Loucy (cell line): ENCODE measurements at regions not wholly inside any gene's neighbourhood (a gene's known extent, or its start where the extent isn't known, plus 50 kb on each side); places are given as distances from the start of the nearest gene placed in this dataset.
A peak's percentile ranks its signal among the peaks of the same experiment; 100 is the strongest.

Experiments used
- H2AFZ ChIP-seq: fragments of 200-600 bp; sonication (generic); 2 replicates; pipeline ENCODE4 v1.6.0; 2016; ENCODE audit warnings: antibody characterized with exemption, mild to moderate bottlenecking, low read length, moderate library complexity
- H3F3A ChIP-seq: fragments of 200-600 bp; 2 replicates; pipeline ENCODE4 v1.6.0; 2016; ENCODE audit warnings: antibody characterized with exemption, low read depth, mild to moderate bottlenecking
- H3K27me3 ChIP-seq: fragments of 200-600 bp; sonication (generic); 2 replicates; pipeline ENCODE4 v1.6.1; 2014; ENCODE audit warnings: low read length, mild to moderate bottlenecking; ENCODE audit not compliant: insufficient read depth, poor library complexity, severe bottlenecking
- H3K36me3 ChIP-seq: fragments of 200-600 bp; sonication (generic); 2 replicates; pipeline ENCODE4 v1.6.1; 2016; ENCODE audit warnings: low read length; ENCODE audit not compliant: insufficient read depth
- H3K4me1 ChIP-seq: fragments of 200-600 bp; sonication (generic); 2 replicates; pipeline ENCODE4 v1.5.1; 2014; ENCODE audit warnings: low read length, mild to moderate bottlenecking; ENCODE audit not compliant: insufficient read depth, poor library complexity, severe bottlenecking
- H3K4me2 ChIP-seq: fragments of 200-600 bp; sonication (generic); 2 replicates; pipeline ENCODE4 v1.6.0; 2014; ENCODE audit warnings: antibody characterized with exemption, low read length, low read depth, mild to moderate bottlenecking; ENCODE audit not compliant: poor library complexity, severe bottlenecking
- H3K4me3 ChIP-seq: fragments of 200-600 bp; sonication (generic); 2 replicates; pipeline ENCODE4 v1.5.1; 2014; ENCODE audit warnings: low read length, mild to moderate bottlenecking, mixed read lengths; ENCODE audit not compliant: poor library complexity, severe bottlenecking
- H3K79me2 ChIP-seq: fragments of 200-600 bp; sonication (generic); 2 replicates; pipeline ENCODE4 v1.6.1; 2014; ENCODE audit warnings: low read length; ENCODE audit not compliant: insufficient read depth
- H3K9ac ChIP-seq: fragments of 200-600 bp; sonication (generic); 2 replicates; pipeline ENCODE4 v1.6.0; 2014; ENCODE audit warnings: mild to moderate bottlenecking, low read depth, low read length, moderate library complexity; ENCODE audit not compliant: poor library complexity, severe bottlenecking
- H3K9me2 ChIP-seq: fragments of 200-600 bp; sonication (generic); replicated peaks from 2 replicates; pipeline ENCODE4 v1.6.1; 2016; ENCODE audit warnings: low read depth, low read length, mixed read lengths
- H3K9me3 ChIP-seq: fragments of 200-600 bp; sonication (generic); 2 replicates; pipeline ENCODE4 v1.6.1; 2014; ENCODE audit warnings: mild to moderate bottlenecking, antibody characterized with exemption, low read length, low read depth; ENCODE audit not compliant: insufficient read depth
- H4K20me1 ChIP-seq: fragments of 200-600 bp; sonication (generic); 2 replicates; pipeline ENCODE4 v1.6.0; 2014; ENCODE audit warnings: antibody characterized with exemption, low read length, mild to moderate bottlenecking; ENCODE audit not compliant: insufficient read depth, poor library complexity, severe bottlenecking
- EZH2phosphoT487 ChIP-seq: fragments of 200-600 bp; IDR thresholded peaks from 2 replicates; pipeline ENCODE4 v1.6.1; 2018; ENCODE audit warnings: antibody characterized with exemption, mild to moderate bottlenecking, moderate library complexity, borderline replicate concordance
- TF ChIP-seq, protein P1 (sequence below): fragments of 200-600 bp; sonication (generic); conservative IDR thresholded peaks from 2 replicates; pipeline ENCODE4 v1.5.1; 2014; ENCODE audit warnings: mild to moderate bottlenecking, antibody characterized with exemption, low read length

DNA sequence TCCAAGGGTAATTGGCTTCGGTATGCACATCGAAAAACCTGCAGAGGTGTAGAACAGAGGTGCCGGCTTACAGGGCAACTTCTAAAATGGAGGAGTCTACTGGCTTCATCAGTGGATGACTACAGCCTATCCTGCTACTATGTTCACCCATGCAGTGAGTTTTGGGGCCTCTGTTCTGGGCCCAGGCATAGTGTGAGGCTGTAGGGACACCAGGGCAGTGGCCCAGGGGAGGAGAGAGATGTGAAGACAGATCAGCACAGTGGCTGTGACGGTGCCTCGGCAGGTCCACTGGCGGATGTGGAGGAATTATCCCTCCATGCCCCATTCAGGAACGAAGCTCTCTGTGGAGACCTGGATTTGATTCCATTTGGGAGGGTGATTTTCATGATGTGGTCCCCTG is 235.3 kb upstream of the MKI67 start:
- no peaks in the 10 kb centered on the region for H3K9me3 ChIP-seq
- no peaks in the 10 kb centered on the region for H3K9me2 ChIP-seq
- no peaks in the 10 kb centered on the region for H3K36me3 ChIP-seq
- no peak overlapping the region for H3K4me3 ChIP-seq
- H4K20me1 ChIP-seq, result no peaks in the 10 kb centered on the region
- H3K4me1 ChIP-seq, result no peaks in the 10 kb centered on the region
- no peaks in the 10 kb centered on the region for H3F3A ChIP-seq
- no peaks in the 10 kb centered on the region for H3K27me3 ChIP-seq
- no peak overlapping the region for H3K4me2 ChIP-seq
- TF ChIP-seq, protein P1, sequence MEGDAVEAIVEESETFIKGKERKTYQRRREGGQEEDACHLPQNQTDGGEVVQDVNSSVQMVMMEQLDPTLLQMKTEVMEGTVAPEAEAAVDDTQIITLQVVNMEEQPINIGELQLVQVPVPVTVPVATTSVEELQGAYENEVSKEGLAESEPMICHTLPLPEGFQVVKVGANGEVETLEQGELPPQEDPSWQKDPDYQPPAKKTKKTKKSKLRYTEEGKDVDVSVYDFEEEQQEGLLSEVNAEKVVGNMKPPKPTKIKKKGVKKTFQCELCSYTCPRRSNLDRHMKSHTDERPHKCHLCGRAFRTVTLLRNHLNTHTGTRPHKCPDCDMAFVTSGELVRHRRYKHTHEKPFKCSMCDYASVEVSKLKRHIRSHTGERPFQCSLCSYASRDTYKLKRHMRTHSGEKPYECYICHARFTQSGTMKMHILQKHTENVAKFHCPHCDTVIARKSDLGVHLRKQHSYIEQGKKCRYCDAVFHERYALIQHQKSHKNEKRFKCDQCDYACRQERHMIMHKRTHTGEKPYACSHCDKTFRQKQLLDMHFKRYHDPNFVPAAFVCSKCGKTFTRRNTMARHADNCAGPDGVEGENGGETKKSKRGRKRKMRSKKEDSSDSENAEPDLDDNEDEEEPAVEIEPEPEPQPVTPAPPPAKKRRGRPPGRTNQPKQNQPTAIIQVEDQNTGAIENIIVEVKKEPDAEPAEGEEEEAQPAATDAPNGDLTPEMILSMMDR, result no peak
- TF ChIP-seq EZH2phosphoT487, result no peak
- H2AFZ ChIP-seq, result no peak overlapping the region
- no peak overlapping the region for H3K9ac ChIP-seq
- H3K79me2 ChIP-seq, result no peaks in the 10 kb centered on the region

DNA sequence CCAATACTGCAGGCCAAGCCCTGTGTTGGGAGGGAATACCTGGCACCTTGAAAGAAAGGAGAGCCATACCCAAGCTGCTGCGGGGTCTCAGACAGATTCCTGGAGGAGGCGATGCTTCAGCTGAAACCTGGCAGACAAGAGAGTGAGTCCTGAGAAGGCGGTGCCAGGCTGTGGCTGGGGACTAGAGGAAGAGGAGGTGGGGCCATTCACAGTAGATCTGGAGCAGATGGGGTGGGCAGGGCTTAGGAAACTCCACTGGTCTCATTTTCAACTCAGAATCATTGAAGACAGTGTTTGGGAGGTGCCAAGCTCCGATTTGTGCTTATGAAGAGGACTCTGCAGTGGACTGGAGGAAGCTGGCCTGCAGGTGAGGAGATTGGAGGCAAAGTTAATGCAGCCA is 236.3 kb upstream of the MKI67 start:
- TF ChIP-seq, protein P1, result no peak
- TF ChIP-seq EZH2phosphoT487, result no peak
- Histone ChIP-seq H3K9me2 (no peaks in the 10 kb centered on the region), H4K20me1 (no peaks in the 10 kb centered on the region), H3F3A (no peaks in the 10 kb centered on the region), H3K36me3 (no peaks in the 10 kb centered on the region), H3K9me3 (no peaks in the 10 kb centered on the region), H3K4me2 (no peak overlapping the region), H3K4me3 (no peak overlapping the region), H3K79me2 (no peaks in the 10 kb centered on the region), H2AFZ (peak overlapping the region; percentile 5; the same call in 1 of the 2 replicates), H3K9ac (no peak overlapping the region), H3K4me1 (no peaks in the 10 kb centered on the region), H3K27me3 (no peaks in the 10 kb centered on the region)

DNA sequence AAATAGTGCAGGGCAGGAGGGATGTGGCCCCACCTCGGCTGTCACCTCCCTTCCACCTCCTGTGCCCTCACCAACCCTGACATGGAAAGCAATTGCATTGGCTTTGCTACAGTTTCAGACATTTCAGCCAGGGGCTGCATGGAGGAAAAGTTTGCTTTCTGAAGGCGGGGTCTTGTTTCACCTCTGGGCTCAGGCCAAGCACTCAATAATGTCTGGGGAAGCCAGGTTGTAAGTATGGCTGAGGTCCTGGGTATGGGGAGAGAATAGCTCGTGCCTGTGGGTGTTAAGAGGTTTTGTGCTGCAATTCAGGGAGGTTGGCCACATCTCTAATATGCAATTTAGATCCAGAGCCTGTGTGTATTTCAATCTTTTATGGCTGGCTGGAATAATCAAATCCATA is 238.4 kb upstream of the MKI67 start:
- no peaks in the 10 kb centered on the region for H3K27me3 ChIP-seq
- H4K20me1 ChIP-seq, result no peaks in the 10 kb centered on the region
- no peak overlapping the region for H2AFZ ChIP-seq
- no peaks in the 10 kb centered on the region for H3K79me2 ChIP-seq
- TF ChIP-seq EZH2phosphoT487, result no peak
- TF ChIP-seq, protein P1, result no peak
- H3K9me2 ChIP-seq, result no peaks in the 10 kb centered on the region
- no peak overlapping the region for H3K9ac ChIP-seq
- H3K4me3 ChIP-seq, result no peak overlapping the region
- no peak overlapping the region for H3K4me2 ChIP-seq
- H3K4me1 ChIP-seq, result no peaks in the 10 kb centered on the region
- no peaks in the 10 kb centered on the region for H3K9me3 ChIP-seq
- no peaks in the 10 kb centered on the region for H3F3A ChIP-seq
- H3K36me3 ChIP-seq, result no peaks in the 10 kb centered on the region
